Peyer's patch (tissue), 4 donors: ENCODE measurements at regions not wholly inside any gene's neighbourhood (a gene's known extent, or its start where the extent isn't known, plus 50 kb on each side); places are given as distances from the start of the nearest gene placed in this dataset.

Experiments
- DNase-seq, 3 donors: peaks; one replicate each; pipeline ENCODE4 v3.0.0-alpha.2; 2017 to 2019
- H3K27ac ChIP-seq, 4 donors: fragments of 200-600 bp; sonication (generic); one replicate each; pipeline ENCODE4 v1.5.1; 2016 to 2019
- H3K27me3 ChIP-seq, 2 donors: fragments of 200-600 bp; sonication (generic); one replicate each; pipeline ENCODE4 v1.5.1; 2019
- H3K36me3 ChIP-seq, 3 donors: fragments of 200-600 bp; sonication (generic); one replicate each; pipeline ENCODE4 v1.5.1; 2016 to 2019
- H3K4me1 ChIP-seq, 4 donors: fragments of 200-600 bp; sonication (generic); one replicate each; pipeline ENCODE4 v1.5.1; 2016 to 2019
- H3K4me3 ChIP-seq, 4 donors: fragments of 200-600 bp; sonication (generic); 1 replicate in 3 of 4; 2 replicates in 1 of 4; pipeline ENCODE4 v1.5.1; 2016 to 2019; ENCODE audit warnings: mild to moderate bottlenecking in 1 of 4
- H3K9me3 ChIP-seq, 4 donors: fragments of 200-600 bp; sonication (generic); one replicate each; pipeline ENCODE4 v1.5.1; 2016 to 2019; ENCODE audit warnings: mild to moderate bottlenecking in 1 of 4
- POLR2A ChIP-seq, 2 donors: fragments of 450-650 bp; IDR thresholded peaks; one replicate each; pipeline ENCODE4 v1.5.1; 2017; ENCODE audit warnings: antibody characterized with exemption in 2 of 2, mild to moderate bottlenecking in 2 of 2, moderate library complexity in 2 of 2
- TF ChIP-seq, protein P1 (sequence below), 6 experiments: fragments of 450-650 bp in 4 of 6; fragments of 200-600 bp in 2 of 6; sonication (generic) in 1 of 6; IDR thresholded peaks; one replicate each; pipeline ENCODE4 v1.5.1; 2017 to 2019; ENCODE audit warnings: antibody characterized with exemption in 6 of 6, mild to moderate bottlenecking in 3 of 6, moderate library complexity in 1 of 6

DNA sequence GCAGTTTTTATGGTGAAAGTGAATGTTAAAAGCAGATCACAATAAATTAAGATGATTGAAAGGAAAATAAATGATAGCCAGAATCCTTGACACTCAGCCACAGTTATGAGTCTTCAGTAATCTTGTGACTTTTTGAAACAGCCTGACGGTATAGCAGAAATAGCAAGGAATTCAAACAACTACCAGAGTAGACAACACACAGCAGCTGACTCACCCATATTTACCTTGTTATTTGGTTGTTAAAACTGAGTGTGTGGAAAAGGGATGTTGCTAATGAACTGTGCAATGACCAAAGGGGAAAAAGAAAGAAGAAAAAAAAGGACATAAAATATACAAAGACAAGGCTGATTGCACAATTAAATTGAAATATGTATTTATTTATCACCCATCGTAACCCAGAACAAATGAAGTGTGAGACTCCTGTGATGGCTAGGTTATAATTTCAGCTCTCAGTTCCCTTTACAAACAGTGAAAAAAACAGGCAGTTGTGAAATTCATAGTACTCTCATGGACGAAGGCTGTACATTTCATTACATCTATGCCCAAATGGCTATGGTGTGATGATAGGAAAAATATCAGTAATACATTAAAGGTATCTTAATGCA lies 1023.0 kb upstream of the SORCS1 start:
- TF ChIP-seq POLR2A (IDR thresholded peaks at IDR 0.05), result no peak
- TF ChIP-seq, protein P1, sequence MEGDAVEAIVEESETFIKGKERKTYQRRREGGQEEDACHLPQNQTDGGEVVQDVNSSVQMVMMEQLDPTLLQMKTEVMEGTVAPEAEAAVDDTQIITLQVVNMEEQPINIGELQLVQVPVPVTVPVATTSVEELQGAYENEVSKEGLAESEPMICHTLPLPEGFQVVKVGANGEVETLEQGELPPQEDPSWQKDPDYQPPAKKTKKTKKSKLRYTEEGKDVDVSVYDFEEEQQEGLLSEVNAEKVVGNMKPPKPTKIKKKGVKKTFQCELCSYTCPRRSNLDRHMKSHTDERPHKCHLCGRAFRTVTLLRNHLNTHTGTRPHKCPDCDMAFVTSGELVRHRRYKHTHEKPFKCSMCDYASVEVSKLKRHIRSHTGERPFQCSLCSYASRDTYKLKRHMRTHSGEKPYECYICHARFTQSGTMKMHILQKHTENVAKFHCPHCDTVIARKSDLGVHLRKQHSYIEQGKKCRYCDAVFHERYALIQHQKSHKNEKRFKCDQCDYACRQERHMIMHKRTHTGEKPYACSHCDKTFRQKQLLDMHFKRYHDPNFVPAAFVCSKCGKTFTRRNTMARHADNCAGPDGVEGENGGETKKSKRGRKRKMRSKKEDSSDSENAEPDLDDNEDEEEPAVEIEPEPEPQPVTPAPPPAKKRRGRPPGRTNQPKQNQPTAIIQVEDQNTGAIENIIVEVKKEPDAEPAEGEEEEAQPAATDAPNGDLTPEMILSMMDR (IDR thresholded peaks at IDR 0.05), result no peak
- DNase-seq, result no peak
- H3K36me3 ChIP-seq, result no peaks in the 10 kb centered on the region

DNA sequence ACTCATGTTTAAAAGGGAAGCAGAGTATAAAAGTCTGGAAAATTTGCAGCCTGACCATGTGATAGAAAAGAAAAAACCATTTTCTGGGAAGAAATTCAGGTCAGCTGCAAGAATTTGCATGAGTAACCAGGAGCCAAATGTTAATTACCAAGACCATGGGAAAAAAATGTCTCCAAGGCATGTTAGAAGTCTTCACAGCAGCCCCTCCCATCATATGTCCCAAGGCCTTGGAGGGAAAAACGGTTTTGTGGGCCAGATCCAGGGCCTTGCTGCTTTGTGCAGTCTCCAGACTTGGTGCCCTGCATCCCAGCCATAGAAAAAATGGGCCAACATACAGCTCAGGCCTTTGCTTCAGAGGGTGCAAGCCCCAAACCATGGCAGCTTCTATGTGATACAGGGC lies 1019.6 kb upstream of the SORCS1 start:
- Histone ChIP-seq H3K4me1 (no peaks in the 10 kb centered on the region), H3K27me3 (no peaks in the 10 kb centered on the region), H3K27ac (no peak overlapping the region), H3K4me3 (no peak overlapping the region), H3K9me3 (no peaks in the 10 kb centered on the region), H3K36me3 (no peaks in the 10 kb centered on the region)
- DNase-seq, result no peak
- TF ChIP-seq POLR2A (IDR thresholded peaks at IDR 0.05), result no peak
- TF ChIP-seq, protein P1 (IDR thresholded peaks at IDR 0.05), result no peak

More for the DNA sequence above, 1023.0 kb upstream of the SORCS1 start:
- H3K4me3 ChIP-seq, result no peak overlapping the region
- H3K4me1 ChIP-seq, result no peaks in the 10 kb centered on the region
- H3K27me3 ChIP-seq, result no peaks in the 10 kb centered on the region
- H3K9me3 ChIP-seq, result no peaks in the 10 kb centered on the region
- no peak overlapping the region for H3K27ac ChIP-seq

GRCh38 chr10:108180878-108181277 lies 1016.4 kb upstream of the SORCS1 start:
- H3K9me3 ChIP-seq, result no peaks in the 10 kb centered on the region
- H3K36me3 ChIP-seq, result no peaks in the 10 kb centered on the region
- H3K4me3 ChIP-seq, result no peak overlapping the region
- H3K27ac ChIP-seq, result no peak overlapping the region
- no peaks in the 10 kb centered on the region for H3K27me3 ChIP-seq
- DNase-seq, result no peak
- H3K4me1 ChIP-seq, result no peaks in the 10 kb centered on the region
- TF ChIP-seq, protein P1 (IDR thresholded peaks at IDR 0.05), result no peak
- no peak for TF ChIP-seq POLR2A (IDR thresholded peaks at IDR 0.05)

DNA sequence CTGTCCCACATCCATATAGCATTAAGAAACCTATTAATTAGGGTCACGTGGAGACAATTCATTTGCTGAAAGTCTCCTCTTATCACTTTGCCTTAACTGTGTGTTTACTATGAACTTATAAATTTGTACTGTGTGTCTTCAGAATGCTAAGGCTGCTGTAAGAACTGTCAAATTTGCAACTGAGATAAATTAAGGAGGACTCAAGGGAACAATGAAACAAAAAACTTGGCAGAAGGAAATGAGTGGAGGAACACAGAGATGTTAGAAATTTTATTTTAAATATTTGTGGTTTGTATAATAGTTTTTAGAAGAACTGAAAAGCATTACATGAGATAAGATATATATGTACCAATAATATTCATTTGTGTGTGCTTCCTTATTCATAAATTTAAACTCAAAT lies 1005.3 kb upstream of the SORCS1 start:
- H3K27me3 ChIP-seq, result no peaks in the 10 kb centered on the region
- TF ChIP-seq, protein P1 (IDR thresholded peaks at IDR 0.05), result no peak
- no peak for TF ChIP-seq POLR2A (IDR thresholded peaks at IDR 0.05)
- H3K27ac ChIP-seq, result no peak overlapping the region
- H3K9me3 ChIP-seq, result no peaks in the 10 kb centered on the region
- DNase-seq, result no peak
- H3K36me3 ChIP-seq, result no peaks in the 10 kb centered on the region
- H3K4me3 ChIP-seq, result no peak overlapping the region
- H3K4me1 ChIP-seq, result no peaks in the 10 kb centered on the region

DNA sequence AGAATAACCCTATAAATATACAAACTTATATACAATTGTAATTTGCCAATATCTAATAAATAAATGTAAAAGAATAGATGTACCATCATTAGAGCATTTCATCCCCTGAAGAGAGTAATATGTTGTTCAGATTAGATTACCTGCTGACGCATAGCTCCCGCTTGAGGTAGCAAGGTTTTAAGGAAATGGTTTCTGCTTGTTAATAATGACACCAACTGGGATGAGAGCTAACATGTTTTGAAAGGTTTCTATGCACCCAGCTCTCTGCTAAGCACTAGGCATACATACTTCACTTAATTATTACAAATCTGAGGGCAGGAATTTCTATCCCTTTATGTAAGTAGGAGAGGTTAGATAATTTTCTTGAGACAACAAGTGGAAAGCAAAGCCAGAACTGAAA lies 1003.3 kb upstream of the SORCS1 start:
- Histone ChIP-seq H3K27me3 (no peaks in the 10 kb centered on the region), H3K36me3 (no peaks in the 10 kb centered on the region), H3K4me3 (no peak overlapping the region), H3K27ac (no peak overlapping the region), H3K9me3 (no peaks in the 10 kb centered on the region), H3K4me1 (no peaks in the 10 kb centered on the region)
- no peak for DNase-seq
- TF ChIP-seq, protein P1 (IDR thresholded peaks at IDR 0.05), result no peak
- TF ChIP-seq POLR2A (IDR thresholded peaks at IDR 0.05), result no peak

- no peak for DNase-seq
- TF ChIP-seq, protein P1 (IDR thresholded peaks at IDR 0.05), result no peak
- no peak for TF ChIP-seq POLR2A (IDR thresholded peaks at IDR 0.05)
- Histone ChIP-seq H3K27ac (no peak overlapping the region), H3K9me3 (no peaks in the 10 kb centered on the region), H3K4me3 (no peak overlapping the region), H3K36me3 (no peaks in the 10 kb centered on the region), H3K27me3 (no peaks in the 10 kb centered on the region), H3K4me1 (no peaks in the 10 kb centered on the region)
Observed at GRCh38 chr10:108166401-108166800, 1001.9 kb upstream of the SORCS1 start.
